Ascending aorta (tissue), 2 donors: ENCODE measurements at regions not wholly inside any gene's neighbourhood (a gene's known extent, or its start where the extent isn't known, plus 50 kb on each side); places are given as distances from the start of the nearest gene placed in this dataset.

Experiments used
- DNase-seq, 2 donors: peaks; one replicate each; pipeline ENCODE4 v3.0.0-alpha.2; 2019; ENCODE audit warnings: low spot score in 2 of 2
- H3K27ac ChIP-seq, 2 donors: fragments of 200-600 bp; sonication (generic); one replicate each; pipeline ENCODE4 v1.5.1; 2016 to 2017; ENCODE audit warnings: mild to moderate bottlenecking in 1 of 2
- H3K27me3 ChIP-seq: fragments of 200-600 bp; sonication (generic); one replicate; pipeline ENCODE4 v1.5.1; 2017
- H3K36me3 ChIP-seq, 2 donors: fragments of 200-600 bp; sonication (generic); one replicate each; pipeline ENCODE4 v1.5.1; 2016
- H3K4me1 ChIP-seq, 2 donors: fragments of 200-600 bp; sonication (generic); one replicate each; pipeline ENCODE4 v1.5.1; 2016 to 2017; ENCODE audit warnings: mild to moderate bottlenecking in 1 of 2
- H3K4me3 ChIP-seq, 2 donors: fragments of 200-600 bp; sonication (generic); one replicate each; pipeline ENCODE4 v1.5.1; 2016 to 2017; ENCODE audit warnings: mild to moderate bottlenecking in 1 of 2
- H3K9me3 ChIP-seq, 2 donors: fragments of 200-600 bp; sonication (generic); one replicate each; pipeline ENCODE4 v1.5.1; 2016
- CTCF ChIP-seq, 3 experiments: fragments of 200-600 bp in 2 of 3; fragments of 450-650 bp in 1 of 3; sonication (generic) in 2 of 3; IDR thresholded peaks; one replicate each; pipeline ENCODE4 v1.5.1; 2016 to 2019; ENCODE audit warnings: antibody characterized with exemption in 3 of 3, mild to moderate bottlenecking in 1 of 3, moderate library complexity in 1 of 3
- intact Hi-C: fragments of 100-400 bp; cut with DNase I; formaldehyde crosslinking; loops from one replicate; pipeline ENCODE4 v1.15.1; 2023

- H3K4me1 ChIP-seq, result peaks cover 2 to 6% of the 10 kb centered on the region in 2 donors
- TF ChIP-seq CTCF (IDR thresholded peaks at IDR 0.05), result no peak
Observed at GRCh38 chr2:20513946-20514345, 67.1 kb downstream of the RHOB start.

GRCh38 chr2:20514596-20515269 is 67.9 kb downstream of the RHOB start:
- Histone ChIP-seq H3K9me3 (no peaks in the 10 kb centered on the region), H3K36me3 (no peaks in the 10 kb centered on the region), H3K4me3 (no peak overlapping the region), H3K4me1 (peaks cover 2 to 6% of the 10 kb centered on the region in 2 donors), H3K27ac (peak overlapping the region in 1 of 2 donors; percentile 64), H3K27me3 (no peaks in the 10 kb centered on the region)
- intact Hi-C loops, result loop anchor here (5.0 to 10.0 kb wide), 3 partner anchors 60 to 118 kb away; no protein-coding TSS in a partner anchor
- DNase-seq, result peak; percentile 57 to 89
- no peak for TF ChIP-seq CTCF (IDR thresholded peaks at IDR 0.05)

More at GRCh38 chr2:20513946-20514345, 67.1 kb downstream of the RHOB start:
- Histone ChIP-seq H3K9me3 (no peaks in the 10 kb centered on the region), H3K27me3 (no peaks in the 10 kb centered on the region), H3K27ac (no peak overlapping the region), H3K36me3 (no peaks in the 10 kb centered on the region), H3K4me3 (no peak overlapping the region)
- DNase-seq, result no peak
- intact Hi-C loops, result loop anchor here (5.0 to 10.0 kb wide), 3 partner anchors 59 to 118 kb away; no protein-coding TSS in a partner anchor

- TF ChIP-seq CTCF (IDR thresholded peaks at IDR 0.05), result no peak
- Histone ChIP-seq H3K36me3 (no peaks in the 10 kb centered on the region), H3K4me3 (no peak overlapping the region), H3K27ac (peak overlapping the region; percentile 46 to 64), H3K27me3 (no peaks in the 10 kb centered on the region), H3K9me3 (no peaks in the 10 kb centered on the region), H3K4me1 (peaks cover 2 to 6% of the 10 kb centered on the region in 2 donors)
- intact Hi-C loops, result loop anchor here (10.0 kb wide), 1 partner anchor 61 kb away; no protein-coding TSS in a partner anchor
- no peak for DNase-seq
Observed at GRCh38 chr2:20515290-20516220, 68.7 kb downstream of the RHOB start.

GRCh38 chr2:20516291-20516645 is 69.4 kb downstream of the RHOB start:
- H3K27ac ChIP-seq, result no peak overlapping the region
- no peak for DNase-seq
- intact Hi-C loops, result loop anchor here (10.0 kb wide), 1 partner anchor 61 kb away; no protein-coding TSS in a partner anchor
- H3K4me3 ChIP-seq, result no peak overlapping the region
- no peaks in the 10 kb centered on the region for H3K36me3 ChIP-seq
- TF ChIP-seq CTCF (IDR thresholded peaks at IDR 0.05), result no peak
- H3K4me1 ChIP-seq, result peaks cover 2 to 6% of the 10 kb centered on the region in 2 donors
- no peaks in the 10 kb centered on the region for H3K27me3 ChIP-seq
- no peaks in the 10 kb centered on the region for H3K9me3 ChIP-seq

GRCh38 chr2:20516646-20517341 is 69.9 kb downstream of the RHOB start:
- no peak for TF ChIP-seq CTCF (IDR thresholded peaks at IDR 0.05)
- intact Hi-C loops, result loop anchor here (10.0 kb wide), 1 partner anchor 62 kb away; no protein-coding TSS in a partner anchor
- Histone ChIP-seq H3K4me1 (peaks cover 2 to 6% of the 10 kb centered on the region in 2 donors), H3K27me3 (no peaks in the 10 kb centered on the region), H3K4me3 (no peak overlapping the region), H3K9me3 (no peaks in the 10 kb centered on the region), H3K36me3 (no peaks in the 10 kb centered on the region), H3K27ac (peak overlapping the region in 1 of 2 donors; percentile 16)
- no peak for DNase-seq
